Nephron progenitor cell (in vitro differentiated cells): ENCODE measurements at regions not wholly inside any gene's neighbourhood (a gene's known extent, or its start where the extent isn't known, plus 50 kb on each side); places are given as distances from the start of the nearest gene placed in this dataset.
"Not testable (repeated sequence)": the region's sequence is repeated elsewhere in the genome, so short reads cannot be mapped to it uniquely, and the experiment has no call there.

Source experiments
- DNase-seq: peaks from one replicate; pipeline ENCODE4 v3.0.0; 2021
- H3K27ac Mint-ChIP-seq: 2 replicates; pipeline ENCODE4 v1.8.0; 2021; ENCODE audit warnings: mild to moderate bottlenecking, moderate library complexity, mixed read lengths
- H3K27me3 Mint-ChIP-seq: 2 replicates; pipeline ENCODE4 v1.8.0; 2021; ENCODE audit warnings: mild to moderate bottlenecking, low read depth, mixed read lengths; ENCODE audit not compliant: poor library complexity
- H3K36me3 Mint-ChIP-seq: 2 replicates; pipeline ENCODE4 v1.8.0; 2021; ENCODE audit warnings: low read depth, mixed read lengths
- H3K4me1 Mint-ChIP-seq: 2 replicates; pipeline ENCODE4 v1.8.0; 2021; ENCODE audit warnings: mixed read lengths
- H3K4me3 Mint-ChIP-seq: 2 replicates; pipeline ENCODE4 v1.8.0; 2021; ENCODE audit warnings: mild to moderate bottlenecking, moderate library complexity, mixed read lengths
- H3K9me3 Mint-ChIP-seq: 2 replicates; pipeline ENCODE4 v1.8.0; 2021; ENCODE audit warnings: mild to moderate bottlenecking, moderate library complexity, mixed read lengths
- CTCF ChIP-seq: fragments of 200-600 bp; sonication (generic); IDR thresholded peaks from 2 replicates; pipeline ENCODE4 v1.5.0; 2021; ENCODE audit warnings: antibody characterized with exemption

- no peaks in the 10 kb centered on the region for H3K36me3 Mint-ChIP-seq
- no peaks in the 10 kb centered on the region for H3K27me3 Mint-ChIP-seq
- no peak for TF ChIP-seq CTCF
- H3K27ac Mint-ChIP-seq, result no peak overlapping the region
- H3K9me3 Mint-ChIP-seq, result no peaks in the 10 kb centered on the region
- no peak for DNase-seq
- H3K4me3 Mint-ChIP-seq, result no peak overlapping the region
- H3K4me1 Mint-ChIP-seq, result no peaks in the 10 kb centered on the region
These were observed 61.9 kb upstream of the ADGRL2 start for GRCh38 chr1:81738875-81739274.

- DNase-seq, result no peak
- H3K4me3 Mint-ChIP-seq, result no peak overlapping the region
- TF ChIP-seq CTCF, result no peak
- no peaks in the 10 kb centered on the region for H3K36me3 Mint-ChIP-seq
- H3K27me3 Mint-ChIP-seq, result no peaks in the 10 kb centered on the region
- H3K4me1 Mint-ChIP-seq, result no peaks in the 10 kb centered on the region
- no peaks in the 10 kb centered on the region for H3K9me3 Mint-ChIP-seq
- H3K27ac Mint-ChIP-seq, result no peak overlapping the region
These were observed 67.3 kb upstream of the ADGRL2 start for GRCh38 chr1:81733480-81733879.

DNA sequence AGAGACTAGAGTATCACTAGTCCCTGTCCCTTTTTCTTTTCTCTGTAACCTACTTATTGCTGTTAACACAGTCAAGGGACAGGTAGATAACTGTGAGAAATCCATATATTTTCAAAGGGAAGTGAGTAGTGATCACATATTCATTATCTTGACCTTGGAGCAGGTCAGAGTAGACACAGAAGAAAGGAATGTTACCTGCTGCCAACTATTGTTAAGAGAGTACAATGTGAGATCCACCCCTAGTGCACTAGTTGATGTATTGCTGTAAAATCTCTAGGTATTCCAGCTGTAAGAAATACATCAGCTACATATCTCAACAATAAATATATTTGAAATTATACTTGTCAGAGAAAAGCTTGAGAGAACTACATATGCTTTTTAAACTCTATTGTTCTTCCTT is 68.7 kb upstream of the ADGRL2 start:
- DNase-seq, result no peak
- H3K4me1 Mint-ChIP-seq, result no peaks in the 10 kb centered on the region
- H3K9me3 Mint-ChIP-seq, result no peaks in the 10 kb centered on the region
- H3K27me3 Mint-ChIP-seq, result no peaks in the 10 kb centered on the region
- H3K27ac Mint-ChIP-seq, result no peak overlapping the region
- H3K4me3 Mint-ChIP-seq, result no peak overlapping the region
- no peak for TF ChIP-seq CTCF
- no peaks in the 10 kb centered on the region for H3K36me3 Mint-ChIP-seq

- H3K27ac Mint-ChIP-seq, result no peak overlapping the region
- peaks cover 4% of the 10 kb centered on the region for H3K4me1 Mint-ChIP-seq
- H3K36me3 Mint-ChIP-seq, result no peaks in the 10 kb centered on the region
- H3K27me3 Mint-ChIP-seq, result no peaks in the 10 kb centered on the region
- DNase-seq, result no peak
- no peak overlapping the region for H3K4me3 Mint-ChIP-seq
- TF ChIP-seq CTCF, result no peak
- H3K9me3 Mint-ChIP-seq, result no peaks in the 10 kb centered on the region
These were observed 69.9 kb upstream of the ADGRL2 start for GRCh38 chr1:81730881-81731280.

DNA sequence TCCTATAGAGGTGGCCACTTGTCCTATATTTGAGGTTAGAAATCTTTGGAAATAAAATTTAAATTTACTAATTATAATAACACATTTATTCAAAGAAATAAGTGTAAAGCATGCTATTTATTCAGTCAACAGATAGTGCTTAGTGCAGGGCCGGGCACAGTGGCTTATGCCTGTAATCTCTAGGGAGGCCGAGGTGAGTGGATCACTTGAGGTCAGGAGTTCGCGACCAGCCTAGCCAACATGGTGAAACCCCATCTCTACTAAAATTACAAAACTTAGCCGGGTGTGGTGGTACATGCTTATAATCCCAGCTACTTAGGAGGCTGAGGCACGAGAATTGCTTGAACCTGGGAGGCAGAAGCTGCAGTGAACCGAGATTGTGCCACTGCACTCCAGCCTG is 70.4 kb upstream of the ADGRL2 start:
- H3K4me3 Mint-ChIP-seq, H3K4me1 Mint-ChIP-seq, H3K9me3 Mint-ChIP-seq, DNase-seq, H3K27me3 Mint-ChIP-seq, H3K36me3 Mint-ChIP-seq, H3K27ac Mint-ChIP-seq: not testable (repeated sequence)

- H3K4me1 Mint-ChIP-seq, result peaks cover 5% of the 10 kb centered on the region
- DNase-seq, result no peak
- no peaks in the 10 kb centered on the region for H3K36me3 Mint-ChIP-seq
- no peak overlapping the region for H3K4me3 Mint-ChIP-seq
- no peaks in the 10 kb centered on the region for H3K9me3 Mint-ChIP-seq
- no peaks in the 10 kb centered on the region for H3K27me3 Mint-ChIP-seq
- no peak overlapping the region for H3K27ac Mint-ChIP-seq
- no peak for TF ChIP-seq CTCF
These were observed 70.9 kb upstream of the ADGRL2 start for GRCh38 chr1:81729818-81730217.
